HG03095 (cell line): ENCODE measurements at regions not wholly inside any gene's neighbourhood (a gene's known extent, or its start where the extent isn't known, plus 50 kb on each side); places are given as distances from the start of the nearest gene placed in this dataset.
"Not testable (repeated sequence)": the region's sequence is repeated elsewhere in the genome, so short reads cannot be mapped to it uniquely, and the experiment has no call there.

Experiments
- ATAC-seq: cut with Tn5 transposase; IDR thresholded peaks from one replicate; pipeline ENCODE4 v1.9.1; 2021; ENCODE audit warnings: moderate library complexity; ENCODE audit not compliant: unreplicated experiment

- no peak for ATAC-seq
These were observed 151.8 kb downstream of the ZFP36L2 start for GRCh38 chr2:43074592-43075053.

- ATAC-seq = no peak
These were observed 152.4 kb downstream of the ZFP36L2 start for GRCh38 chr2:43074052-43074451.

DNA sequence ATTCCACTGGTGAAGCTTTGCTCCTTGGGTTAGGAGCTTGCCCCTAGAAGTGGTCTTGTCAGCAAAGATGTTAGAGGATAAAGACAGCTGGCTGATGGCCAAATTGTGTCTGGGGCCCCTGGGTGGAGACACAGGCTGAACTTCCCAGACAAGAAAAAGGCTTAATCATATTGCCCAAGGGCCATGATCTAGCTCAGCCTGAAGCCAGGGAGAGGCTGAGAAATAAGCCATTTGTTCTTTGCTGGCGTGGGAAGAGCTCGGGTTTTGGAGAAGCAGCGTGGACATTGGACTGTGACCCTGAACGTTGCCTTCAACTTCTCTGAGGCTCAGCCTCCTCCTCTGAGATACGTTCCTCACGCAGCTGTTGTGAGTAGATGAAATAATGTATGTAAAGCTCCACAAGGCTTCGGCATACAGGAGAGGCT is 153.0 kb downstream of the ZFP36L2 start:
- ATAC-seq = no peak

DNA sequence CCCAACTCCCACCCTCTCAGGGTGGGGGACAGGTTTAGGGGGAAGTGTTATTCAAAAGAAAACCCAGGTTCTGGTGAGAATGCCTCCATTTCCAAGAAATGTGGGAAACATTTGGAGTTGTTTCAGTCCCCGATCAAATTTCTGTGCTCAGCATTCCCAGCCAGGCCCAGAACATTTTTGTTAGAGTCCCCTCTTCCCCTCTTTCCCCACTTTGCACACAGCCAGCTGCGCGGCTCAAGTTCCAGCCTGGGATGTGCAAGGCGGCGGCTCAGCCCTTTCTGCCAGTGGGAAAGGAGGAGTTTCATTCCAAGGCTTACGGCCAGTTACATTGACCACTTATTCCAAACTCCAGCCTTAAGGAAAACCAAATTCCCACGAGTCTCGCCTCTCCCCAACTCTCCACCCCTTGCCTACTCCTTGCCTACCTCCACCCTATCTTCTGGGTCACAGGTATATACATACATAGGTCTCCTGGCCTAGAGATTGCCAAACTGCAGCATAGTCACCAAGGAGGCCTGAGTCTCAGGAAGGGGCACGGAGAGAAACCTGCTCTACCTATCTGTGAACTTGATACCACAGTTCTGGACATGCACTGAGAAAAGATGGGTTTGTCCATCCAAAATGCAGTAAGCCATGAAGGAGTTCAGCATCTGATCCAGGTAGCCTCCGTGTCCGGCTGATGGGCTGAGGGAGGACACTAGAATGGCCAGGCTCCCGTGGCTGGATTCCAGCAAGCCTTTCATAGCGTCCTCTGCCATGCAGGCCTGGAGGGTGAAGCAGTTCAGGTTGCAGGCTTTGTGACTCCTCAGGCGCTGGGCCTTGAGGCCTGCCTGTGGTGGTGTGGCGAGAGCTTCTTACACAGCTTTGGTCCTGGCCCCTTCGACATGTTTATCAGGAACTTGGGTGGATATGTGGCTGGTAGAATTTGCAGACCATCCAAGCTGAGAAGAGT is 154.5 kb downstream of the ZFP36L2 start:
- ATAC-seq = no peak

GRCh38 chr2:43070676-43071502 is 155.5 kb downstream of the ZFP36L2 start:
- ATAC-seq = no peak

- ATAC-seq = no peak
These were observed 156.4 kb downstream of the ZFP36L2 start for GRCh38 chr2:43070030-43070429.

GRCh38 chr2:43068631-43069517 is 157.5 kb downstream of the ZFP36L2 start:
- ATAC-seq = no peak

DNA sequence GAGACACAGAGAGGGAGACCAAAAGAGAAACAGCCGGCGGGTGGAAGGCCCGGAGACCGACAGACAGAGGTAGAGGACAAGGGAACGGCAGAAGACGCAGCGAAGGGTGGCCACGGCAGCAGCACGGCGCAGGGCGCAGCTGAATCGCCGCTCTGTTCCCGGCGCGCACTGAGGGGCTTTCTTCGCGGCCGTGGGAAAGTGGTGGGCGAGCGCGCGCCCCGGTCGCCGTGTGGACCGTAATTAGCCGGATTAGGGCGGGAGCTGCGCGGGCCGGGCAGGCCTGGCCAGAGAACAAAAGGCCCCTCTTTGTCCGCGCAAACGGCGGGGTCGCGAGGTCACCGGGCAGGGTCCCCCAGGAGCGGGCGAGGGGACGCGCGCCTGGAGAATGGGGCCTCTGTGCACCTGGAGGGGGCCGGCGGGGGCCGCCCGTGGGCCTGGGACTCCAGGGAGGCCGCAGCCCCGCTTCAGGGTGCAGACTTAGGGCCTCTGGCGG is 158.3 kb downstream of the ZFP36L2 start:
- ATAC-seq = no peak

- ATAC-seq = no peak
These were observed 159.0 kb downstream of the ZFP36L2 start for GRCh38 chr2:43067254-43068040.

- ATAC-seq = not testable (repeated sequence)
These were observed 159.7 kb downstream of the ZFP36L2 start for GRCh38 chr2:43066541-43067253.

GRCh38 chr2:43065871-43066270 is 160.5 kb downstream of the ZFP36L2 start:
- no peak for ATAC-seq

GRCh38 chr2:43065036-43065435 is 161.4 kb downstream of the ZFP36L2 start:
- no peak for ATAC-seq

DNA sequence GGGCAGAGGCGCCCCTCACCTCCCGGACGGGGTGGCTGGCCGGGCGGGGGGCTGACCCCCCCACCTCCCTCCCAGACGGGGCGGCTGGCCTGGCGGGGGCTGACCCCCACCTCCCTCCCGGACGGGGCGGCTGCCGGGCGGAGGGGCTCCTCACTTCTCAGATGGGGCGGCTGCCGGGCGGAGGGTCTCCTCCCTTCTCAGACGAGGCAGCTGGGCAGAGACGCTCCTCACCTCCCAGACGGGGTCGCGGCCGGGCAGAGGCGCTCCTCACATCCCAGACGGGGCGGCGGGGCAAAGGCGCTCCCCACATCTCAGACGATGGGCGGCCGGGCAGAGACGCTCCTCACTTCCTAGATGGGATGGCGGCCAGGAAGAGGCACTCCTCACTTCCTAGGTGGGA is 163.3 kb downstream of the ZFP36L2 start:
- ATAC-seq = not testable (repeated sequence)

GRCh38 chr2:43062058-43062457 is 164.3 kb downstream of the ZFP36L2 start:
- ATAC-seq = no peak

DNA sequence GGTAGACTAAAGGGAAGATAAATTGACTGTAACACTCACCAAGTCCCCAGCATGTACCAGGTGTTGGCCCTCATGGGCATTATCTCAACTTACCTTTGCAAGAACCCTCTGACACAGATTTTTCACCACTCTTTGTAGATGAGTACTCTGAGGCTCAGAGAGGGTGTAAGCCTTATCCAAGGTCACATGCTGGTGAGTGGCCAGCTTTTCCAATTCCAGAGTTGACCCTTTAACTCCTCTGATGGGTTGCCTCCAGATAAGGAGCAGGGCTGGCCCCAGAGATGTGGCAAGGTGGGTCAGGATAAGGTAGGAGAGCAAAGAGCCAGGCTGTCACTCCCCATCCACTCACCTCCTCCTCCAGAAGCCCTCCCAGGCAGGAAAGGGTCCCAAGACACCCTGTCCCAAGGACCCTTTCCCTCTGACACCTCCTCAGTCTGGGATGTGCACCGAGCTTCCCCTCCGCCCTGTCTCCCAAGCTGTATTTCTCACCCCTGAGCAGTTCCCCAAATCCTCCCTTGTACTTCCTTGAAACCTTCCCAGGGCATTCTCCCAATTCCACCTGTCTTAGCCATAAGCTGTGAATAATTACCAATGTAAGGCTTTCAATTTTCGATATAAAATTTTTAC is 165.9 kb downstream of the ZFP36L2 start:
- no peak for ATAC-seq

DNA sequence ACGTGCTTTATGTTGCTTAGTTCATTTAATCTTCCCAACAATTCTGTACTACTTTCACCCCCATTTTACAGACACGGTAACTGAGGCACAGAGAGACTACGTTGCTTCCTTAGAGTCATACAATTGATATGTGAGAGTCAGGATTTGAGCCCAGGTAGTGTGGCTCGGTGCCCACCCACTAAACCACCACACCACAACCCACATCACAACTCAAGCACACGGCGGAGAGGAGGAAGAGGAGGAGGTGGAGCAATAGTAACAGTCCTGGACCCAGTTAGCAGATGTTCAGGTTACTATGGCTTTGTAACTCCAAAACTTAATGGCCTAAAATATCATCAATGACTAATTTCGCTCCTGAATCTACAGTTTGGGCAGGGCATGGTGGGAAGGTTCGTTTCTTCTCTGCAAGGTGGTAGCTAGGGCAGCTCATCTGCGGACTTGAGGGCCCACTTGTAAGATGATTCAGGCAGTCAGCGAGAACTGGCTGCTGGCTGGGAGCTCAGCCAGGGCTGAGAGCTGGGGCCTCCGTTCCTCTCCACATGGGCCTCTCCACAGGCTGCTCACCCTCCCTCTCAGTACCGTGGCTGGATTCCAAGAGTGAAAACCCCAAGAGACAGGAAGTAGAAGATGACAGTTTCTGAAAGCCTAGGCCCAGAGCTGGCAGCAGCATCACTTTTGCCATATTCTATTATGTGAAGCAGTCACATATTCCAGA is 167.1 kb downstream of the ZFP36L2 start:
- ATAC-seq = peak; percentile 60

DNA sequence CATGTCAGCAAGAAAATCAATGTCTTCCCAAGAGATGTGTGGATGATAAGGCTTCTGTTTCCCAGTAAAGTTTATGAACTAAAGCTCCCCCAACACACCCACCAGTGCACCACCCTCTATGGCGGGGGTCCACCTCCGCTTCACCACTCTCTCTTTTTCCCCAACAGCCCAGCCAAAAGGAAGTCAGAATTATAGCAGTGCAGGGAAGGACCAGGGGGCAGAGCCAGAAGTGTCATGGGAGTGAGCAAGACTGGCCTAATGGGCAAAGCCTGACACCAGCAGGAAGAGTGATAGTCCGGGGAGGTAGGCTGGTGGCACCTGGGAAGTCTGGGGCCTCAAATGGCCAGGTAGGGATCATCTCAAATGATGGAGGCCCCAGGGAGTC is 167.7 kb downstream of the ZFP36L2 start:
- no peak for ATAC-seq
